ENCODE measurements at regions not wholly inside any gene's neighbourhood (a gene's known extent, or its start where the extent isn't known, plus 50 kb on each side); places are given as distances from the start of the nearest gene placed in this dataset.

DNA sequence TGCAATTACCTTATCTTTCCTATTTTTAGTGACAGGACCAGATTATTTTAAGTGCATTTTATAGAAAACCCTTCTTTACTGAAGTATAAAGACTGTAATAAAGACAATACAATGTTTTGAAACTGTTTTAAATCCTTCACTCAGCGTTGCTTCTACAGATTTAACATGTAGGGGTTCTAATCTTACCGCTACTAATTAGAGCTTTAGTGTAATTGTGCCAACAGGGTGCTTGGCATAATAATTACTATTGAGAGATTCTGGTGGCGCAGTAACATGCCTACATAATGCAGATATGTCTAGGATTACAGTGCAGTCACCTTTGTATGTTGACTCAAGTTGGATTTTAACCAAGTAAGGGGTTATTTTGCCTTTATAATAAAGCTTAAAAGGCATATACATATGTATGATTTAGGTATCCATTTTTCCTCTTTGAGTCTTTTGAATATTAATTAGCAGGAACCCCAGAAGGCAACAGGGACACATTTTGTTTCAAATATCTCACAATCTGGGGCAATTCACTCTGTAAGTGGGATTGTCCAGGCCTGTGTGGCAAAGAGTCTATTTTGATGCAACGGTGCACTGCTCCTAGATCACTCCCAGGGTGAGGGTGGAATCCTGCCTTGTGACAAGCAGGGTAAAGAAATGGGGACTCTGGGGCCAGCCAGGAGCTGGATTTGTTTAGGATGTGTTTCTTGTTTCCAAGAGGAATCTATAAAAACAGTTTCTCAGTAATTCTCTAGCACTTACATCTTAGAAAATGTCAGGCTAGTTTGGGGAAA lies 604.7 kb upstream of the SALL1 start:
- TF ChIP-seq, protein P1, sequence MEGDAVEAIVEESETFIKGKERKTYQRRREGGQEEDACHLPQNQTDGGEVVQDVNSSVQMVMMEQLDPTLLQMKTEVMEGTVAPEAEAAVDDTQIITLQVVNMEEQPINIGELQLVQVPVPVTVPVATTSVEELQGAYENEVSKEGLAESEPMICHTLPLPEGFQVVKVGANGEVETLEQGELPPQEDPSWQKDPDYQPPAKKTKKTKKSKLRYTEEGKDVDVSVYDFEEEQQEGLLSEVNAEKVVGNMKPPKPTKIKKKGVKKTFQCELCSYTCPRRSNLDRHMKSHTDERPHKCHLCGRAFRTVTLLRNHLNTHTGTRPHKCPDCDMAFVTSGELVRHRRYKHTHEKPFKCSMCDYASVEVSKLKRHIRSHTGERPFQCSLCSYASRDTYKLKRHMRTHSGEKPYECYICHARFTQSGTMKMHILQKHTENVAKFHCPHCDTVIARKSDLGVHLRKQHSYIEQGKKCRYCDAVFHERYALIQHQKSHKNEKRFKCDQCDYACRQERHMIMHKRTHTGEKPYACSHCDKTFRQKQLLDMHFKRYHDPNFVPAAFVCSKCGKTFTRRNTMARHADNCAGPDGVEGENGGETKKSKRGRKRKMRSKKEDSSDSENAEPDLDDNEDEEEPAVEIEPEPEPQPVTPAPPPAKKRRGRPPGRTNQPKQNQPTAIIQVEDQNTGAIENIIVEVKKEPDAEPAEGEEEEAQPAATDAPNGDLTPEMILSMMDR (IDR thresholded peaks at IDR 0.05) = no peak

DNA sequence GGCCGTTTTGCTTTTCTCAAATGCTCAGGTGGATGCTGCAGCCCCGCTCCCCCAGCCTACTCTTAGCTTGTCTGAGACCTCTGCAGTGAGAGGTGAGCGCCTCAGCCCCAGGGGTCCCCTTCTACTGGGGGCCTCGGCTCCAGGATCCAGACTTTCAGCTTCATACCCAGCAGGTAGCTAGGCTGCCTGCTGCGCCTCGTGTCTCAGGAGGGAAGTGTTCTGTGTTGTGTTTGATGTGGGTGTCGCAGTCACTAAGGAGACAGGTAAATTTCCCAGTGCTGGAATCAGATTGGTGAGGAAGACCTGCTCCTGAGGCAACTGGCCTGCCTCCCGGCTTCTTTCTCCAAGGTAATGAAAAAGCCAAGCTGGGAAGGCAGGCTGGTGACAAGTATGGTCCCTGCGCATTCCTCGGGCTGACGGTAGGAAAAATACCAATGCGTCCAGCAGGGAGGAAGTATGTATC lies 604.0 kb upstream of the SALL1 start:
- TF ChIP-seq, protein P1 (IDR thresholded peaks at IDR 0.05) = no peak

DNA sequence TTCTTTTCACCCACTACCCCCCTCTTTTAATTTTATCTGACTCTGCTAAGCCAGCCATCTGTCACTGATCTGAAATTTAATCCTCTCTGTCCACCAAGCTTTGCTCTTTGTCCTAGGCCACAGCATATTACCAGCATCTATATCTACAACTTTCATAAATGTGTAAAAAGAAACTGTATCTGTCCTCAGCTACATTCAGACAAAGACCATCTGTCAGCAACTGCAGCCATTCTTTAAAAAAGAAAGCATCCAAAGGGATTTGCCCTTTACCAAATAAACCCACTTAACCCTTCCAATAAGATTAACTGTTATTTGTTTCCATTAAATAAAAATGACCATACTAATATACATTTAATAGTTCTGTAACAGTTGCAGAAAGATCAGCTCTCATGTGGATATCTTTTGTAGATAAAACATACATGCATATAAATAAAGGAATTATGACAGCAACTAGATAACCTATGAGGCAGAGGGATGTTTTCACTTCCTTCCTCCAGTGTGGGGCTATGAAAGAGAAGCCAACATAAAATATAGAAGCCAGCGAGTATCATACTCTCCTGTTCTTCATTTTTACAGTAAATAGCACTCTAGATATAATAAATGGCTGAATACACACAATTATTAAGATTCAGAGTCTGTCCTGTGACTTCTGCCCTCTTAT lies 602.5 kb upstream of the SALL1 start:
- TF ChIP-seq, protein P1 (IDR thresholded peaks at IDR 0.05) = no peak

DNA sequence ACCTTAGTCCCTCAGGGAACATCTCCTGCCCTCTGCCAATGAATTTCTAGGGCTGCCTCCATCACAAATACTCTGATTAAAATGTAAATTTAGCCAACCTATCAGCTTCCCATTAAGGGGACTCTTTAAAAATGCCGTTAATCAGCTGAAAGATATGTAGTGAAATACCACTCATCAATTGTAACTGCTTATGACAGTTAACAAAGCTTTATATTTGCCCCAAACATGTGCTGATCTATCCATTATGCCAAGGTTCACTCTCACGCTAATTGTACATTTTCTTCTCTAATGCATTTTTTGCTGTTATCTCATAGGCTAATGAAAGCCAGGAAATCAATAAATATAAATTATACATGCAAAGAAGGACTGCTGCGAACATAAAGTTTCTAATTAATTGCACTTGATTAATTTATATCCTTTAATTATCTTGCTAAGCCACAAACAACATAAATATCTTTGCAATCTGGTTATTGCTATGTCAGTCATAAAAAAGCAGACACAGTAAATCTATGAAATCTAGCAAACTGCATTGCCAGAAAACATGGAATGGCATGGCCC lies 601.4 kb upstream of the SALL1 start:
- TF ChIP-seq, protein P1 (IDR thresholded peaks at IDR 0.05) = no peak

DNA sequence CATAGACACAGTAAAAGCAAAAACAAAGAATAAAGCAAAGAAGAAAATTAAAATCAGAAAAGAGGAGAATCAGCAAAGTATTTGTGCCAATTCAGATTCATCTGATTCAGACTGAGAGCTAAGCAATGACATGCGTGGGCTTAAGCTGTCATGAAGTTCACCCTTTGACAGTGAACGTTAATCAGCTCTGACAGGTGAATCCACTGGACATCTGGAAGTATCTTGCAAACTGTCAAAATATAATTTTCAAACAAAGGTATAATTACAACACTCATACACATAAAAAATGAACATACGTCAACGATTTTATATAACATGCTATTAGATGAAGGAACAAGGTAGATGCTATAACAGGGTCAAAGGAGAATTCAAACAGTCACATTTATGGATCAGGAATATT lies 596.3 kb upstream of the SALL1 start:
- TF ChIP-seq, protein P1 (IDR thresholded peaks at IDR 0.05) = no peak

DNA sequence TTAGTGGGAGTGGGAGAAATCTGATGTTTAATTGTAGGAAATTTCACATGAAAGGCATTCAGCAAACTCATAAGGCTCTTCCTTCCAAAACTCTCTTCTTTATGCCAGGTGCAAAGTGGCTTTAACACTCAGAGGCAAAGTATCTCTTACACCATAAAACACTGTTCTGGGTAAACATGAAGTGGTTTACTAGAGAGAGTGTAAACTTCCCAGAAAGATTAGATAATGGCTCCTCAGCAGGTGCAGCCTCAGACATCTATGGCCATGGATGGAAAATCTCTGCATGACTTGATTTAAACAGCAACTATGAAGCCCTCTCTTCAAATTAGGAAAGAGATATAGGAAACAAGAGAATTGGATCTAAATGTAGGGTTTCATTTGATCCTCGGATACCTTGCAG lies 583.1 kb upstream of the SALL1 start:
- TF ChIP-seq, protein P1 (IDR thresholded peaks at IDR 0.05) = no peak

DNA sequence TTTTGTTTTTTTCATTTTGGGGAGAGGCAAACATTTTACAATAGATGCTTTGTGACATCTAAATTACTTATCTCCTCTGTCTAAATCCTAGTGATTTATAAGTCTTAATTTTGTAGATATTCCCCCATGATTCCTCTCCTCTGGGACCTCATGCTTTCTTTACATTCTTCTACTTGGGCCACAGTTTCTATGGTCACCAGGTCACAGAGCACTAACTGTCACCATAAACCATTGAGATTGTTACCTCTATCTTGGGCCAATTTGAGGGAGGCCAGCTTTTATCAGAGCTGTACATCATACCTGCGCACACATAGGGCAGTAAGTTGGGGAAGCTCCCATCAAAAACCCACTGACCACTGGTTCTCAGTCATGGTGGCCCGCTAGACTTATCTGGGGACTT lies 582.1 kb upstream of the SALL1 start:
- TF ChIP-seq, protein P1 (IDR thresholded peaks at IDR 0.05) = no peak

All from LNCAP (cell line).